ENCODE measurements at regions not wholly inside any gene's neighbourhood (a gene's known extent, or its start where the extent isn't known, plus 50 kb on each side); places are given as distances from the start of the nearest gene placed in this dataset.

DNA sequence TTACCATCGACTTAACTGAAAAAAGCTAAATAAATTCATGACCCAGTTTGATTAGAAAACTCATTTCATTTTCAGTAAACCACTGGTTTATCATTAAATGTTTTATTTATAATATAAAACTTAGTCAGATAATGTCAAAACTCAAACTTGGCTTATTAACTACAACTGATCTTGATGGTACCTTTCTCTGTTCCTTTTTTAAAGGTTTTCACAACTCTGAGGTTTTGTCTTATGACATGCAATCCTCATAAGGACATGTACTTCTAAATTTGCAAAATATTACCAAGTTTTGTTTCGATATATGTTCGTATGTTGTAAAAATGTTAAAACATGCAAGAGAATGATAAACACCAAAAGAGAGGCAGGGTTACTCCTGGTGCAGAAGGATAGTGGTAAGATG, 82.5 kb upstream of the PDE10A start:
- TF ChIP-seq, protein P1, sequence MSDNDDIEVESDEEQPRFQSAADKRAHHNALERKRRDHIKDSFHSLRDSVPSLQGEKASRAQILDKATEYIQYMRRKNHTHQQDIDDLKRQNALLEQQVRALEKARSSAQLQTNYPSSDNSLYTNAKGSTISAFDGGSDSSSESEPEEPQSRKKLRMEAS (IDR thresholded peaks at IDR 0.05; ENCODE audit: insufficient read depth, insufficient read length) = no peak
- TF ChIP-seq, protein P2, sequence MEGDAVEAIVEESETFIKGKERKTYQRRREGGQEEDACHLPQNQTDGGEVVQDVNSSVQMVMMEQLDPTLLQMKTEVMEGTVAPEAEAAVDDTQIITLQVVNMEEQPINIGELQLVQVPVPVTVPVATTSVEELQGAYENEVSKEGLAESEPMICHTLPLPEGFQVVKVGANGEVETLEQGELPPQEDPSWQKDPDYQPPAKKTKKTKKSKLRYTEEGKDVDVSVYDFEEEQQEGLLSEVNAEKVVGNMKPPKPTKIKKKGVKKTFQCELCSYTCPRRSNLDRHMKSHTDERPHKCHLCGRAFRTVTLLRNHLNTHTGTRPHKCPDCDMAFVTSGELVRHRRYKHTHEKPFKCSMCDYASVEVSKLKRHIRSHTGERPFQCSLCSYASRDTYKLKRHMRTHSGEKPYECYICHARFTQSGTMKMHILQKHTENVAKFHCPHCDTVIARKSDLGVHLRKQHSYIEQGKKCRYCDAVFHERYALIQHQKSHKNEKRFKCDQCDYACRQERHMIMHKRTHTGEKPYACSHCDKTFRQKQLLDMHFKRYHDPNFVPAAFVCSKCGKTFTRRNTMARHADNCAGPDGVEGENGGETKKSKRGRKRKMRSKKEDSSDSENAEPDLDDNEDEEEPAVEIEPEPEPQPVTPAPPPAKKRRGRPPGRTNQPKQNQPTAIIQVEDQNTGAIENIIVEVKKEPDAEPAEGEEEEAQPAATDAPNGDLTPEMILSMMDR (IDR thresholded peaks at IDR 0.05; ENCODE audit: extremely low read depth in 1 of 2, insufficient read depth in 1 of 2, low read depth in 1 of 2, low read length in 2 of 2) = no peak
- TF ChIP-seq EZH2 (IDR thresholded peaks at IDR 0.05; ENCODE audit: borderline replicate concordance, low read depth, low read length, severe bottlenecking) = no peak

Data from endothelial cell of umbilical vein (primary cell).